ENCODE measurements at regions not wholly inside any gene's neighbourhood (a gene's known extent, or its start where the extent isn't known, plus 50 kb on each side); places are given as distances from the start of the nearest gene placed in this dataset.

GRCh38 chr2:105521176-105521575 is 122.3 kb upstream of the FHL2 start:
- DNase-seq (ENCODE audit: unreplicated experiment), result peak; percentile 40
- H3K9me3 Mint-ChIP-seq (ENCODE audit: unreplicated experiment), result no peaks in the 10 kb centered on the region
- intact Hi-C loops (cut with micrococcal nuclease), result loop anchor here (1.0 to 2.0 kb wide), 5 partner anchors 66 to 226 kb away; no protein-coding TSS in a partner anchor
- H3K27ac Mint-ChIP-seq (ENCODE audit: low read depth, unreplicated experiment), result no peak overlapping the region
- POLR2A ChIA-PET, result interaction anchor here (0.6 to 1.0 kb wide), 6 partner anchors 125 to 268 kb away, joined by 3 to 5 read pairs (median 4); no protein-coding TSS in a partner anchor
- TF ChIP-seq, protein P1, sequence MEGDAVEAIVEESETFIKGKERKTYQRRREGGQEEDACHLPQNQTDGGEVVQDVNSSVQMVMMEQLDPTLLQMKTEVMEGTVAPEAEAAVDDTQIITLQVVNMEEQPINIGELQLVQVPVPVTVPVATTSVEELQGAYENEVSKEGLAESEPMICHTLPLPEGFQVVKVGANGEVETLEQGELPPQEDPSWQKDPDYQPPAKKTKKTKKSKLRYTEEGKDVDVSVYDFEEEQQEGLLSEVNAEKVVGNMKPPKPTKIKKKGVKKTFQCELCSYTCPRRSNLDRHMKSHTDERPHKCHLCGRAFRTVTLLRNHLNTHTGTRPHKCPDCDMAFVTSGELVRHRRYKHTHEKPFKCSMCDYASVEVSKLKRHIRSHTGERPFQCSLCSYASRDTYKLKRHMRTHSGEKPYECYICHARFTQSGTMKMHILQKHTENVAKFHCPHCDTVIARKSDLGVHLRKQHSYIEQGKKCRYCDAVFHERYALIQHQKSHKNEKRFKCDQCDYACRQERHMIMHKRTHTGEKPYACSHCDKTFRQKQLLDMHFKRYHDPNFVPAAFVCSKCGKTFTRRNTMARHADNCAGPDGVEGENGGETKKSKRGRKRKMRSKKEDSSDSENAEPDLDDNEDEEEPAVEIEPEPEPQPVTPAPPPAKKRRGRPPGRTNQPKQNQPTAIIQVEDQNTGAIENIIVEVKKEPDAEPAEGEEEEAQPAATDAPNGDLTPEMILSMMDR (IDR thresholded peaks at IDR 0.05; ENCODE audit: unreplicated experiment), result peak; percentile 57
- no peak overlapping the region for H3K4me3 Mint-ChIP-seq (ENCODE audit: unreplicated experiment)
- CTCF ChIA-PET, result interaction anchor here (0.7 to 8.1 kb wide), 35 partner anchors 15 to 263 kb away, joined by 3 to 92 read pairs (median 6); partner anchors contain the start of genes C2orf49, FHL2 and TGFBRAP1
- no TSS peak for BruUV-seq (replicated peaks)
- H3K36me3 Mint-ChIP-seq (ENCODE audit: insufficient read depth, unreplicated experiment), result no peaks in the 10 kb centered on the region
- no peaks in the 10 kb centered on the region for H3K27me3 Mint-ChIP-seq (ENCODE audit: insufficient read depth, unreplicated experiment)
- H3K4me1 Mint-ChIP-seq (ENCODE audit: insufficient read depth, unreplicated experiment), result no peaks in the 10 kb centered on the region

- no peak overlapping the region for H3K27ac Mint-ChIP-seq (ENCODE audit: low read depth, unreplicated experiment)
- no peaks in the 10 kb centered on the region for H3K36me3 Mint-ChIP-seq (ENCODE audit: insufficient read depth, unreplicated experiment)
- H3K4me1 Mint-ChIP-seq (ENCODE audit: insufficient read depth, unreplicated experiment), result peaks cover 10% of the 10 kb centered on the region
- ChIA-PET CTCF (interaction anchor here (0.7 to 8.1 kb wide), 19 partner anchors 9 to 405 kb away, joined by 3 to 92 read pairs (median 4); partner anchors contain the start of gene FHL2), POLR2A (interaction anchor here (0.5 to 1.4 kb wide), 5 partner anchors 22 to 123 kb away, joined by 3 to 6 read pairs (median 3); no protein-coding TSS in a partner anchor)
- DNase-seq (ENCODE audit: unreplicated experiment), result no peak
- H3K9me3 Mint-ChIP-seq (ENCODE audit: unreplicated experiment), result no peaks in the 10 kb centered on the region
- no peaks in the 10 kb centered on the region for H3K27me3 Mint-ChIP-seq (ENCODE audit: insufficient read depth, unreplicated experiment)
- TF ChIP-seq, protein P1 (IDR thresholded peaks at IDR 0.05; ENCODE audit: unreplicated experiment), result no peak
- intact Hi-C loops (cut with micrococcal nuclease), result no loop called here
- no peak overlapping the region for H3K4me3 Mint-ChIP-seq (ENCODE audit: unreplicated experiment)
- BruUV-seq (replicated peaks), result no TSS peak
Observed at GRCh38 chr2:105519516-105519915, 120.7 kb upstream of the FHL2 start.

DNA sequence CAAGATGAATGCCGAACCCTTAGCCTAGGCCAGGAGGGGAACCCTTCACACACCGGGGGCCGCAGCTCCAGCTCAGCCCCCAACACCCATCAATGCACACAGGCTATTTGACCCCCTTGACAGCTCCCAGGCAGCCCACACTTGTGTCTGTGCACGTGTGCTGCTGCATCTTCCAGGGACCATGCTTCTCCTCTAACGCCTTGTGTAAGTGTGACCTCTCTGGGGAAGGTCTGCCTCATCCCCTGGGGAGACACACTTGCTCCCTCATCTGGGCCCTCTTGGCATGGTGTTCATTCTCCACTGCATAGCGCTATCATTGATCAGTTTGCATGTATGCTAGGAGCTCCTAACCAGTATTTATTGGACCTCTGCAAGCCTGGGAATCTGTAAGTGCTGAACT is 120.0 kb upstream of the FHL2 start:
- ChIA-PET POLR2A (interaction anchor here (0.5 to 1.4 kb wide), 4 partner anchors 22 to 123 kb away, joined by 3 to 6 read pairs (median 4); no protein-coding TSS in a partner anchor), CTCF (interaction anchor here (0.6 to 8.1 kb wide), 17 partner anchors 9 to 224 kb away, joined by 3 to 92 read pairs (median 3); no protein-coding TSS in a partner anchor)
- H3K27ac Mint-ChIP-seq (ENCODE audit: low read depth, unreplicated experiment), result no peak overlapping the region
- no peaks in the 10 kb centered on the region for H3K9me3 Mint-ChIP-seq (ENCODE audit: unreplicated experiment)
- BruUV-seq (replicated peaks), result no TSS peak
- TF ChIP-seq, protein P1 (IDR thresholded peaks at IDR 0.05; ENCODE audit: unreplicated experiment), result peak; percentile 7
- H3K36me3 Mint-ChIP-seq (ENCODE audit: insufficient read depth, unreplicated experiment), result no peaks in the 10 kb centered on the region
- peaks cover 10% of the 10 kb centered on the region for H3K4me1 Mint-ChIP-seq (ENCODE audit: insufficient read depth, unreplicated experiment)
- H3K4me3 Mint-ChIP-seq (ENCODE audit: unreplicated experiment), result no peak overlapping the region
- peak; percentile 14 for DNase-seq (ENCODE audit: unreplicated experiment)
- intact Hi-C loops (cut with micrococcal nuclease), result no loop called here
- H3K27me3 Mint-ChIP-seq (ENCODE audit: insufficient read depth, unreplicated experiment), result no peaks in the 10 kb centered on the region

DNA sequence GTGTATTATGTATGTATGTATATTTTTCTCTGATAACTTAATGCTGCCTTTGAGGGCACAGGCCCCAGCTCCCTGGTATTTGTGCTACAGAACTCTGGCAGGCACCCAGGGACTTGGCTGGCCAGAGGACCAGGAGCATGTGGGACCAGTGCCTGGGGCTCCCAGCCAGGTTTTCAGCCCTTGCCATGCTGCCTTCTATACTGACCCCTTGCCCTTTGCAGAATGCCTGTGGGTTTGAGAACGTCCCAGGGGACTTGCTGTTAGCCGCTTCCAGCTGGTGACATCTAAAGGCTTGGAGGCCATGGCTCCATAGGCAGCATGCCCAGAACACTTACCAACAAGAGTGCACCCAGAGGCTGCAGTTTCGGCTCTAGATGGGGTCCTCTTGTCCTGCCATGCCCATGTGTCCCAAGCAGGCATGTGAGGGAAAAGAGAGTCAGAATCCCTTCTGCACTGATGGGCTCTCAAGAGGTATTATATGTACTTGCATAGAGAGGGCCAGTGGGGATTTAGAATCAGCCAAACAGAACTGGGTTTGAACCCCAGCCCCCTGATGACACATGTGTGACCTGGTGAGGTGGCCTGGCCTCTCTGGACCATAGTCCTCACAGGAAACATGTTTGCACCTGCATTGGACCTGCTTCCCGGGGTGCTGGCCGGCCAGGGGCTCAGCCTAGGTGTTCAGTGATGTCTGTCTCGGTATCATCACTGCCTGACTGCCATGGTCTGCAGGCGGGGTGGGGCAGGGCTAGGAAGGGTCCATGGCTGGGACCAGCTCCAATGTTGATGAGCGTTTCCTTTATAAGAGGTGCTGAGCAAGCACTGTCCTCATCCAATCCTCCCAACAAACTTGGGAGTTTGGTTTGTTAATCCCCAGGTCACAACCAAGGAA is 119.2 kb upstream of the FHL2 start:
- Mint-ChIP-seq H3K9me3 (ENCODE audit: unreplicated experiment) (no peaks in the 10 kb centered on the region), H3K4me1 (ENCODE audit: insufficient read depth, unreplicated experiment) (peaks cover 10% of the 10 kb centered on the region), H3K27me3 (ENCODE audit: insufficient read depth, unreplicated experiment) (no peaks in the 10 kb centered on the region), H3K4me3 (ENCODE audit: unreplicated experiment) (no peak overlapping the region), H3K36me3 (ENCODE audit: insufficient read depth, unreplicated experiment) (no peaks in the 10 kb centered on the region), H3K27ac (ENCODE audit: low read depth, unreplicated experiment) (no peak overlapping the region)
- CTCF ChIA-PET, result interaction anchor here (0.6 to 8.1 kb wide), 18 partner anchors 10 to 223 kb away, joined by 3 to 92 read pairs (median 3); no protein-coding TSS in a partner anchor
- no TSS peak for BruUV-seq (replicated peaks)
- peak; percentile 31 for DNase-seq (ENCODE audit: unreplicated experiment)
- TF ChIP-seq, protein P1 (IDR thresholded peaks at IDR 0.05; ENCODE audit: unreplicated experiment), result no peak
- POLR2A ChIA-PET, result interaction anchor here (1.1 to 1.4 kb wide), 3 partner anchors 114 to 122 kb away, joined by 3 to 6 read pairs (median 4); no protein-coding TSS in a partner anchor
- intact Hi-C loops (cut with micrococcal nuclease), result no loop called here
